SK-N-SH (cell line): ENCODE measurements at regions not wholly inside any gene's neighbourhood (a gene's known extent, or its start where the extent isn't known, plus 50 kb on each side); places are given as distances from the start of the nearest gene placed in this dataset.

Experiments
- CTCF ChIA-PET: fragments of 300-600, 350-600 bp; formaldehyde crosslinking; extraction: SDS; loops from one replicate; lab custom pipeline; 2021; lab: Yijun Ruan, JAX
- POLR2A ChIA-PET: fragments of 350-600 bp; sonication (Branson Sonifier 250); formaldehyde crosslinking; extraction: SDS; loops from one replicate; lab custom pipeline; 2020; ENCODE audit warnings: antibody characterized with exemption, inconsistent platforms; lab: Yijun Ruan, JAX
- DNase-seq: peaks from one replicate; pipeline ENCODE4 v3.0.0; 2012
- H2AFZ ChIP-seq: fragments of 200-600 bp; sonication (generic); 2 replicates; pipeline ENCODE4 v1.8.1; 2016; ENCODE audit warnings: antibody characterized with exemption, mild to moderate bottlenecking, low read depth
- H3F3A ChIP-seq: fragments of 200-600 bp; sonication (generic); replicated peaks from 2 replicates; pipeline ENCODE3; 2016; ENCODE audit warnings: antibody characterized with exemption, mild to moderate bottlenecking; ENCODE audit not compliant: insufficient read depth
- H3K27ac ChIP-seq, 2 experiments: fragments of 200-500 bp in 1 of 2; fragments of 200-600 bp in 1 of 2; sonication (Bioruptor generic) in 1 of 2; sonication (generic), shearing (Covaris generic) in 1 of 2; 2 replicates each; pipeline versions ENCODE4 v1.5.1 to v1.6.1; 2014 to 2016; ENCODE audit warnings: low read depth in 2 of 2, inconsistent platforms in 1 of 2, low read length in 1 of 2, mild to moderate bottlenecking in 1 of 2, mixed read lengths in 1 of 2
- H3K27me3 ChIP-seq: fragments of 200-600 bp; sonication (generic), shearing (Covaris generic); 2 replicates; pipeline ENCODE4 v1.6.1; 2016; ENCODE audit warnings: mixed run types; ENCODE audit not compliant: insufficient read depth
- H3K36me3 ChIP-seq, 2 experiments: fragments of 200-500 bp in 1 of 2; fragments of 200-600 bp in 1 of 2; sonication (Bioruptor generic) in 1 of 2; sonication (generic) in 1 of 2; replicated peaks in 1 of 2; 2 replicates each; pipeline versions ENCODE3 to v1.5.1; 2014 to 2016; ENCODE audit warnings: low read length in 1 of 2, mild to moderate bottlenecking in 1 of 2; ENCODE audit not compliant: insufficient read depth in 2 of 2, control insufficient read depth in 1 of 2
- H3K4me1 ChIP-seq, 2 experiments: fragments of 200-500 bp in 1 of 2; fragments of 200-600 bp in 1 of 2; sonication (Bioruptor generic) in 1 of 2; sonication (generic), shearing (Covaris generic) in 1 of 2; 2 replicates each; pipeline versions ENCODE4 v1.5.1 to v1.6.1; 2014 to 2016; ENCODE audit warnings: low read depth in 1 of 2, low read length in 1 of 2, mixed run types in 1 of 2; ENCODE audit not compliant: insufficient read depth in 2 of 2, control insufficient read depth in 1 of 2
- H3K4me2 ChIP-seq: fragments of 200-600 bp; sonication (generic), shearing (Covaris generic); 2 replicates; pipeline ENCODE4 v1.6.1; 2017; ENCODE audit warnings: mixed run types
- H3K4me3 ChIP-seq, 2 experiments: fragments of 200-500 bp in 1 of 2; fragments of 200-600 bp in 1 of 2; sonication (Bioruptor generic) in 1 of 2; sonication (generic), shearing (Covaris generic) in 1 of 2; 2 replicates each; pipeline versions ENCODE4 v1.5.1 to v1.8.1; 2014 to 2016; ENCODE audit warnings: low read depth in 2 of 2, inconsistent platforms in 1 of 2, low read length in 1 of 2, mild to moderate bottlenecking in 1 of 2, mixed read lengths in 1 of 2, moderate library complexity in 1 of 2
- H3K79me2 ChIP-seq: fragments of 200-600 bp; sonication (generic); 2 replicates; pipeline ENCODE4 v1.8.1; 2017; ENCODE audit warnings: mild to moderate bottlenecking; ENCODE audit not compliant: insufficient read depth
- H3K9ac ChIP-seq: fragments of 200-600 bp; sonication (generic); 2 replicates; pipeline ENCODE4 v1.6.1; 2017; ENCODE audit warnings: mixed run types
- H3K9me2 ChIP-seq: fragments of 200-600 bp; sonication (generic); 2 replicates; pipeline ENCODE4 v1.6.1; 2017; ENCODE audit warnings: mixed run types
- H3K9me3 ChIP-seq: fragments of 200-600 bp; sonication (generic); 2 replicates; pipeline ENCODE4 v1.6.1; 2017; ENCODE audit warnings: mixed run types, mild to moderate bottlenecking, moderate library complexity
- H4K20me1 ChIP-seq: fragments of 200-600 bp; sonication (generic); 2 replicates; pipeline ENCODE4 v1.6.1; 2017; ENCODE audit warnings: mild to moderate bottlenecking, mixed run types; ENCODE audit not compliant: insufficient read depth
- CHD2 ChIP-seq: fragments of 150-350 bp; IDR thresholded peaks from 2 replicates; pipeline ENCODE4 v1.6.1; 2018; ENCODE audit warnings: low read length; ENCODE audit not compliant: partially characterized antibody
- ELF1 ChIP-seq: IDR thresholded peaks from 2 replicates; pipeline ENCODE4 v1.4.0; 2012
- EZH2phosphoT487 ChIP-seq: fragments of 200-600 bp; sonication (generic); IDR thresholded peaks from 2 replicates; pipeline ENCODE4 v1.6.1; 2017; ENCODE audit warnings: low read depth, mixed run types, mild to moderate bottlenecking, antibody characterized with exemption, moderate library complexity, borderline replicate concordance
- FOSL2 ChIP-seq: IDR thresholded peaks from 2 replicates; pipeline ENCODE4 v1.4.0; 2012; ENCODE audit warnings: low read depth, mild to moderate bottlenecking, moderate library complexity, borderline replicate concordance
- FOXJ3 ChIP-seq: sonication (generic); formaldehyde crosslinking; IDR thresholded peaks from 2 replicates; pipeline ENCODE4 v1.5.1; 2020; ENCODE audit warnings: mild to moderate bottlenecking, missing genetic modification reagents
- FOXM1 ChIP-seq: IDR thresholded peaks from 2 replicates; pipeline ENCODE4 v1.4.0; 2012; ENCODE audit warnings: low read depth, mild to moderate bottlenecking
- GABPA ChIP-seq: IDR thresholded peaks from 2 replicates; pipeline ENCODE4 v1.4.0; 2012; ENCODE audit warnings: low read depth, mild to moderate bottlenecking
- GATA2 ChIP-seq: sonication (generic); formaldehyde crosslinking; IDR thresholded peaks from 2 replicates; pipeline ENCODE4 v1.5.0; 2020; ENCODE audit warnings: mild to moderate bottlenecking, missing genetic modification reagents
- JUND ChIP-seq: IDR thresholded peaks from 2 replicates; pipeline ENCODE4 v1.4.0; 2012
- MEF2A ChIP-seq: IDR thresholded peaks from 2 replicates; pipeline ENCODE4 v1.4.0; 2012; ENCODE audit warnings: low read depth, borderline replicate concordance
- MXI1 ChIP-seq: IDR thresholded peaks from 2 replicates; pipeline ENCODE4 v1.6.1; 2012; ENCODE audit warnings: mild to moderate bottlenecking, low read depth, low read length, improper control_type of control experiment
- NFIC ChIP-seq: IDR thresholded peaks from 2 replicates; pipeline ENCODE4 v1.4.0; 2012; ENCODE audit warnings: borderline replicate concordance
- NRF1 ChIP-seq: IDR thresholded peaks from 2 replicates; pipeline ENCODE4 v1.6.1; 2012; ENCODE audit warnings: low read depth, mild to moderate bottlenecking, low read length
- POLR2AphosphoS5 ChIP-seq: IDR thresholded peaks from 2 replicates; pipeline ENCODE4 v1.6.1; 2012; ENCODE audit warnings: low read depth, low read length
- RAD21 ChIP-seq: IDR thresholded peaks from 2 replicates; pipeline ENCODE4 v1.6.1; 2012; ENCODE audit warnings: mild to moderate bottlenecking, low read length
- RCOR1 ChIP-seq: fragments of 150-350 bp; IDR thresholded peaks from 2 replicates; pipeline ENCODE4 v1.6.1; 2017; ENCODE audit warnings: antibody characterized with exemption, low read length
- RXRA ChIP-seq: IDR thresholded peaks from 2 replicates; pipeline ENCODE4 v1.4.0; 2012; ENCODE audit warnings: low read depth, mild to moderate bottlenecking, borderline replicate concordance
- SMC3 ChIP-seq: IDR thresholded peaks from 2 replicates; pipeline ENCODE4 v1.6.1; 2012; ENCODE audit warnings: low read depth, low read length, improper control_type of control experiment
- TAF1 ChIP-seq: IDR thresholded peaks from 2 replicates; pipeline ENCODE4 v1.6.1; 2012; ENCODE audit warnings: low read depth, mild to moderate bottlenecking, low read length, moderate library complexity, borderline replicate concordance
- TCF12 ChIP-seq: IDR thresholded peaks from 2 replicates; pipeline ENCODE4 v1.4.0; 2012
- TEAD4 ChIP-seq: IDR thresholded peaks from 2 replicates; pipeline ENCODE4 v1.4.0; 2012; ENCODE audit warnings: mild to moderate bottlenecking, borderline replicate concordance; ENCODE audit not compliant: insufficient read depth
- WGBS: methylation state at CpG from one replicate; pipeline ENCODE4 v1.1.6; 2017; ENCODE audit warnings: low lambda C conversion rate; 5-methylcytosine and 5-hydroxymethylcytosine counted together
- TF ChIP-seq, protein P1 (sequence below): fragments of 150-350 bp; IDR thresholded peaks from 2 replicates; pipeline ENCODE4 v1.6.1; 2016; ENCODE audit warnings: mild to moderate bottlenecking, low read depth, low read length
- TF ChIP-seq, protein P2 (sequence below): IDR thresholded peaks from 2 replicates; pipeline ENCODE4 v1.4.0; 2012; ENCODE audit warnings: low read depth, borderline replicate concordance
- TF ChIP-seq, protein P3 (sequence below): IDR thresholded peaks from 2 replicates; pipeline ENCODE4 v1.4.0; 2012; ENCODE audit warnings: low read depth
- TF ChIP-seq, protein P4 (sequence below): fragments of 150-350 bp; IDR thresholded peaks from 2 replicates; pipeline ENCODE4 v1.6.1; 2017; ENCODE audit warnings: antibody characterized with exemption, low read length, low read depth, borderline replicate concordance
- TF ChIP-seq, protein P5 (sequence below): IDR thresholded peaks from 2 replicates; pipeline ENCODE4; 2012

DNA sequence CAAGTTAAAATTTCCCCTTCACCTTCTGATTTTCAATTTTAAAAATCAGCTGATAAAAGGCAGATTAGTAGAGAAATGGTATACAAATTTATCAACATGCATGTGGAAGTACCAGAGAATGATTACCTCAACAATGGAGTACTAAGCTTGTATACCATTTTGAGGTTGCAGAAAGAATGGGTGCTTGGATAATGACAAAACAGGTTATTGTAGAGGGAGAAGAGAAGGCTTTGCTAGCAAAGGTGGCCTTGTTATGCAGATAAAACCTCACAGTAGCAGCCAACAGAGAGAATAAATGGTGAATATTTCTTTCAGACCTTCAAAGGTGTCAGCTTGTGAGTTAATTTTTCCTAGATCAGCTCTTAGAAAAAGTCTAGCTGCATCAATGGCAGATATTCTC lies 1174.9 kb upstream of the ADGRL4 start:
- H3K4me3 ChIP-seq = no peak overlapping the region
- H3F3A ChIP-seq = no peaks in the 10 kb centered on the region
- H3K4me2 ChIP-seq = no peak overlapping the region
- no peaks in the 10 kb centered on the region for H3K79me2 ChIP-seq
- H3K27me3 ChIP-seq = no peaks in the 10 kb centered on the region
- H3K9me2 ChIP-seq = no peaks in the 10 kb centered on the region
- POLR2A ChIA-PET = no interaction called here
- CTCF ChIA-PET = interaction anchor here (1.0 kb wide), 1 partner anchor 11 kb away, joined by 3 read pairs; no protein-coding TSS in a partner anchor
- H3K36me3 ChIP-seq = no peaks in the 10 kb centered on the region
- TF ChIP-seq TAF1 (no peak), RXRA (no peak), JUND (no peak), TCF12 (no peak), MEF2A (no peak), GABPA (no peak), SMC3 (no peak), RAD21 (no peak), ELF1 (no peak), MXI1 (no peak), FOSL2 (no peak), FOXJ3 (CRISPR knock-in tag) (no peak), FOXM1 (no peak), EZH2phosphoT487 (no peak), RCOR1 (no peak)
- TF ChIP-seq, protein P1, sequence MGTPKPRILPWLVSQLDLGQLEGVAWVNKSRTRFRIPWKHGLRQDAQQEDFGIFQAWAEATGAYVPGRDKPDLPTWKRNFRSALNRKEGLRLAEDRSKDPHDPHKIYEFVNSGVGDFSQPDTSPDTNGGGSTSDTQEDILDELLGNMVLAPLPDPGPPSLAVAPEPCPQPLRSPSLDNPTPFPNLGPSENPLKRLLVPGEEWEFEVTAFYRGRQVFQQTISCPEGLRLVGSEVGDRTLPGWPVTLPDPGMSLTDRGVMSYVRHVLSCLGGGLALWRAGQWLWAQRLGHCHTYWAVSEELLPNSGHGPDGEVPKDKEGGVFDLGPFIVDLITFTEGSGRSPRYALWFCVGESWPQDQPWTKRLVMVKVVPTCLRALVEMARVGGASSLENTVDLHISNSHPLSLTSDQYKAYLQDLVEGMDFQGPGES = no peak
- TF ChIP-seq, protein P2, sequence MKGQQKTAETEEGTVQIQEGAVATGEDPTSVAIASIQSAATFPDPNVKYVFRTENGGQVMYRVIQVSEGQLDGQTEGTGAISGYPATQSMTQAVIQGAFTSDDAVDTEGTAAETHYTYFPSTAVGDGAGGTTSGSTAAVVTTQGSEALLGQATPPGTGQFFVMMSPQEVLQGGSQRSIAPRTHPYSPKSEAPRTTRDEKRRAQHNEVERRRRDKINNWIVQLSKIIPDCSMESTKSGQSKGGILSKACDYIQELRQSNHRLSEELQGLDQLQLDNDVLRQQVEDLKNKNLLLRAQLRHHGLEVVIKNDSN = no peak
- TF ChIP-seq, all 33 proteins: peak for 0
- H4K20me1 ChIP-seq = no peaks in the 10 kb centered on the region
- no peak for DNase-seq
- no peaks in the 10 kb centered on the region for H3K9me3 ChIP-seq
- no peak overlapping the region for H3K9ac ChIP-seq
- no peaks in the 10 kb centered on the region for H3K4me1 ChIP-seq
- H3K27ac ChIP-seq = no peak overlapping the region
- no peak overlapping the region for H2AFZ ChIP-seq

DNA sequence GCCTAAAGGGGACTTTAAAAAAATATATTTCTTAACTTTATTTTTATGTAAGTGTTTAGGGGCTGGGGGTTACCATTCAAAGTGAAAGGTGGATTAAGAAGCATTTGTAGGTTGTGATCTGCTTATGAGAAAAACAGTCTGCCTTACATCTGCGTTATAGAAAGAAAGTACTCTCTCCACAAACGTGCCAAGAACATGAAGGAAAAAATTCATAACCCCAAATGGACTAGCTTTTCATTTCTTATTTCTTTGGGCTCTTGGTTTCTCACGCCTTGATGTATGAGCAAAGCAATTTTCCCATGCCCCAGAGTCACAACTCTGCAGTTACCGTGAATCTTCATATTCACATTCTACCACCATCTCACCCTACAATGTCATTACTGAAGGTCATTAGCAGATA lies 1165.1 kb upstream of the ADGRL4 start:
- H3K27ac ChIP-seq = no peak overlapping the region
- 67% methylated on average over 4 of the region's 4 CpGs for WGBS
- no peaks in the 10 kb centered on the region for H3K79me2 ChIP-seq
- no peak overlapping the region for H3K9ac ChIP-seq
- no peaks in the 10 kb centered on the region for H3K9me3 ChIP-seq
- H3K4me3 ChIP-seq = no peak overlapping the region
- POLR2A ChIA-PET = no interaction called here
- peaks cover 4% of the 10 kb centered on the region for H3F3A ChIP-seq
- no peak overlapping the region for H2AFZ ChIP-seq
- CTCF ChIA-PET = interaction anchor here (1.2 to 1.5 kb wide), 2 partner anchors 9 to 47 kb away, joined by 3 read pairs; no protein-coding TSS in a partner anchor
- H3K36me3 ChIP-seq = no peaks in the 10 kb centered on the region
- no peaks in the 10 kb centered on the region for H3K9me2 ChIP-seq
- no peaks in the 10 kb centered on the region for H3K27me3 ChIP-seq
- no peak for DNase-seq
- no peaks in the 10 kb centered on the region for H4K20me1 ChIP-seq
- peaks cover 0 to 3% of the 10 kb centered on the region in 2 experiments; a peak in 2 of 4 replicates for H3K4me1 ChIP-seq
- H3K4me2 ChIP-seq = no peak overlapping the region
- TF ChIP-seq, protein P3, sequence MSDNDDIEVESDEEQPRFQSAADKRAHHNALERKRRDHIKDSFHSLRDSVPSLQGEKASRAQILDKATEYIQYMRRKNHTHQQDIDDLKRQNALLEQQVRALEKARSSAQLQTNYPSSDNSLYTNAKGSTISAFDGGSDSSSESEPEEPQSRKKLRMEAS = no peak
- TF ChIP-seq, protein P4, sequence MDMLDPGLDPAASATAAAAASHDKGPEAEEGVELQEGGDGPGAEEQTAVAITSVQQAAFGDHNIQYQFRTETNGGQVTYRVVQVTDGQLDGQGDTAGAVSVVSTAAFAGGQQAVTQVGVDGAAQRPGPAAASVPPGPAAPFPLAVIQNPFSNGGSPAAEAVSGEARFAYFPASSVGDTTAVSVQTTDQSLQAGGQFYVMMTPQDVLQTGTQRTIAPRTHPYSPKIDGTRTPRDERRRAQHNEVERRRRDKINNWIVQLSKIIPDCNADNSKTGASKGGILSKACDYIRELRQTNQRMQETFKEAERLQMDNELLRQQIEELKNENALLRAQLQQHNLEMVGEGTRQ = no peak
- TF ChIP-seq MEF2A (no peak), TEAD4 (no peak), NRF1 (no peak), ELF1 (no peak), GABPA (no peak), RXRA (no peak), RCOR1 (no peak), FOXM1 (no peak), CHD2 (no peak), NFIC (no peak), GATA2 (CRISPR knock-in tag) (no peak), EZH2phosphoT487 (no peak), FOXJ3 (CRISPR knock-in tag) (no peak), JUND (no peak), POLR2AphosphoS5 (no peak)
- TF ChIP-seq, protein P5, sequence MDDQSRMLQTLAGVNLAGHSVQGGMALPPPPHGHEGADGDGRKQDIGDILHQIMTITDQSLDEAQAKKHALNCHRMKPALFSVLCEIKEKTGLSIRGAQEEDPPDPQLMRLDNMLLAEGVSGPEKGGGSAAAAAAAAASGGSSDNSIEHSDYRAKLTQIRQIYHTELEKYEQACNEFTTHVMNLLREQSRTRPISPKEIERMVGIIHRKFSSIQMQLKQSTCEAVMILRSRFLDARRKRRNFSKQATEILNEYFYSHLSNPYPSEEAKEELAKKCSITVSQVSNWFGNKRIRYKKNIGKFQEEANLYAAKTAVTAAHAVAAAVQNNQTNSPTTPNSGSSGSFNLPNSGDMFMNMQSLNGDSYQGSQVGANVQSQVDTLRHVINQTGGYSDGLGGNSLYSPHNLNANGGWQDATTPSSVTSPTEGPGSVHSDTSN = no peak
- TF ChIP-seq, protein P1 = no peak
